ENCODE measurements at regions not wholly inside any gene's neighbourhood (a gene's known extent, or its start where the extent isn't known, plus 50 kb on each side); places are given as distances from the start of the nearest gene placed in this dataset.

- no peak for DNase-seq (ENCODE audit: low read depth, low spot score)
- ATAC-seq = no peak
- ChIA-PET RAD21 (ENCODE audit: low non-redundant PET in 1 of 2, low total read pairs in 2 of 2, uncharacterized antibody in 2 of 2, unreplicated experiment in 2 of 2) (no interaction called here), POLR2A (no interaction called here), CTCF (no interaction called here)
- Histone ChIP-seq H3K9me3 (ENCODE audit: control insufficient read depth in 1 of 2, insufficient read depth in 1 of 2, low read depth in 1 of 2, low read length in 2 of 2) (peaks cover 4 to 7% of the 10 kb centered on the region in 2 experiments; a peak in 2 of 4 replicates), H3K27me3 (ENCODE audit: insufficient read depth, low read length) (no peaks in the 10 kb centered on the region), H3K4me2 (ENCODE audit: low read length) (no peak overlapping the region), H3K4me3 (replicated peaks in 1 of 2; ENCODE audit: low read depth in 1 of 2, low read length in 2 of 2) (no peak overlapping the region), H3K4me1 (ENCODE audit: control insufficient read depth in 1 of 2, insufficient read depth in 2 of 2, low read length in 2 of 2) (no peaks in the 10 kb centered on the region), H2AFZ (ENCODE audit: low read depth, low read length, poor library complexity, severe bottlenecking) (no peak overlapping the region), H3K9me2 (ENCODE audit: insufficient read depth) (no peaks in the 10 kb centered on the region), H3K79me2 (ENCODE audit: insufficient read depth, low read length) (no peaks in the 10 kb centered on the region), H4K20me1 (ENCODE audit: insufficient read depth) (no peaks in the 10 kb centered on the region), H3K36me3 (ENCODE audit: control insufficient read depth in 1 of 2, insufficient read depth in 2 of 2, low read length in 2 of 2) (no peaks in the 10 kb centered on the region), H3K9ac (ENCODE audit: low read length) (no peak overlapping the region), H3K27ac (ENCODE audit: low read depth, low read length) (no peak overlapping the region)
- no TSS peak for BruUV-seq (replicated peaks)
- intact Hi-C loops (cut with micrococcal nuclease) = no loop called here
- no peak for TF ChIP-seq SP1 (IDR thresholded peaks at IDR 0.05; ENCODE audit: low read depth)
- TF ChIP-seq ZBTB33 (IDR thresholded peaks at IDR 0.05; ENCODE audit: extremely low read depth, insufficient replicate concordance, low read length) = no peak
- no peak for TF ChIP-seq EZH2phosphoT487 (IDR thresholded peaks at IDR 0.05; ENCODE audit: borderline replicate concordance)
- TF ChIP-seq SIN3A (IDR thresholded peaks at IDR 0.05; ENCODE audit: low read depth) = no peak
- TF ChIP-seq MAX (IDR thresholded peaks at IDR 0.05) = no peak
- no peak for TF ChIP-seq CBX3 (IDR thresholded peaks at IDR 0.05; ENCODE audit: low read depth)
- no peak for TF ChIP-seq EZH2 (IDR thresholded peaks at IDR 0.05)
- TF ChIP-seq RAD21 (IDR thresholded peaks at IDR 0.05; ENCODE audit: low read depth) = no peak
Observed at GRCh38 chr5:156191547-156191946, 135.4 kb upstream of the SGCD start.

- CTCF ChIA-PET = no interaction called here
- Histone ChIP-seq H3K27ac (ENCODE audit: low read depth, low read length) (no peak overlapping the region), H3K27me3 (ENCODE audit: insufficient read depth, low read length) (no peaks in the 10 kb centered on the region), H2AFZ (ENCODE audit: low read depth, low read length, poor library complexity, severe bottlenecking) (no peak overlapping the region), H3K9me3 (ENCODE audit: control insufficient read depth in 1 of 2, insufficient read depth in 1 of 2, low read depth in 1 of 2, low read length in 2 of 2) (peaks cover 0 to 15% of the 10 kb centered on the region in 2 experiments; a peak in 2 of 4 replicates), H3K9me2 (ENCODE audit: insufficient read depth) (no peaks in the 10 kb centered on the region), H3K79me2 (ENCODE audit: insufficient read depth, low read length) (no peaks in the 10 kb centered on the region), H3K4me1 (ENCODE audit: control insufficient read depth in 1 of 2, insufficient read depth in 2 of 2, low read length in 2 of 2) (no peaks in the 10 kb centered on the region), H3K36me3 (ENCODE audit: control insufficient read depth in 1 of 2, insufficient read depth in 2 of 2, low read length in 2 of 2) (no peaks in the 10 kb centered on the region), H3K4me2 (ENCODE audit: low read length) (no peak overlapping the region), H4K20me1 (ENCODE audit: insufficient read depth) (no peaks in the 10 kb centered on the region), H3K4me3 (replicated peaks in 1 of 2; ENCODE audit: low read depth in 1 of 2, low read length in 2 of 2) (no peak overlapping the region), H3K9ac (ENCODE audit: low read length) (no peak overlapping the region)
- no peak for DNase-seq (ENCODE audit: low read depth, low spot score)
- POLR2A ChIA-PET = no interaction called here
- ATAC-seq = no peak
- BruUV-seq (replicated peaks) = no TSS peak
- RAD21 ChIA-PET (ENCODE audit: low non-redundant PET in 1 of 2, low total read pairs in 2 of 2, uncharacterized antibody in 2 of 2, unreplicated experiment in 2 of 2) = no interaction called here
- intact Hi-C loops (cut with micrococcal nuclease) = no loop called here
- TF ChIP-seq REST (IDR thresholded peaks at IDR 0.05; ENCODE audit: low read depth) (no peak), RAD21 (IDR thresholded peaks at IDR 0.05; ENCODE audit: low read depth) (no peak), JUND (IDR thresholded peaks at IDR 0.05) (no peak), MAX (IDR thresholded peaks at IDR 0.05) (no peak), ZFX (IDR thresholded peaks at IDR 0.05) (no peak), POLR2A (IDR thresholded peaks at IDR 0.05; ENCODE audit: borderline replicate concordance, extremely low read depth, insufficient read depth, insufficient read length) (no peak), POLR2AphosphoS5 (IDR thresholded peaks at IDR 0.05; ENCODE audit: low read depth, low read length) (no peak), YY1 (IDR thresholded peaks at IDR 0.05; ENCODE audit: extremely low read depth, insufficient replicate concordance, low read depth, low read length) (no peak), SP1 (IDR thresholded peaks at IDR 0.05; ENCODE audit: low read depth) (no peak), EGR1 (IDR thresholded peaks at IDR 0.05; ENCODE audit: low read depth) (no peak), TCF7L2 (IDR thresholded peaks at IDR 0.05; ENCODE audit: borderline replicate concordance, extremely low read depth, insufficient read depth, insufficient read length) (no peak)
Observed at GRCh38 chr5:156197042-156197635, 129.8 kb upstream of the SGCD start.
